HG03565 (cell line): ENCODE measurements at regions not wholly inside any gene's neighbourhood (a gene's known extent, or its start where the extent isn't known, plus 50 kb on each side); places are given as distances from the start of the nearest gene placed in this dataset.

Experiments
- ATAC-seq: cut with Tn5 transposase; IDR thresholded peaks from one replicate; pipeline ENCODE4 v1.9.1; 2021; ENCODE audit warnings: mild to moderate bottlenecking, moderate library complexity; ENCODE audit not compliant: unreplicated experiment

DNA sequence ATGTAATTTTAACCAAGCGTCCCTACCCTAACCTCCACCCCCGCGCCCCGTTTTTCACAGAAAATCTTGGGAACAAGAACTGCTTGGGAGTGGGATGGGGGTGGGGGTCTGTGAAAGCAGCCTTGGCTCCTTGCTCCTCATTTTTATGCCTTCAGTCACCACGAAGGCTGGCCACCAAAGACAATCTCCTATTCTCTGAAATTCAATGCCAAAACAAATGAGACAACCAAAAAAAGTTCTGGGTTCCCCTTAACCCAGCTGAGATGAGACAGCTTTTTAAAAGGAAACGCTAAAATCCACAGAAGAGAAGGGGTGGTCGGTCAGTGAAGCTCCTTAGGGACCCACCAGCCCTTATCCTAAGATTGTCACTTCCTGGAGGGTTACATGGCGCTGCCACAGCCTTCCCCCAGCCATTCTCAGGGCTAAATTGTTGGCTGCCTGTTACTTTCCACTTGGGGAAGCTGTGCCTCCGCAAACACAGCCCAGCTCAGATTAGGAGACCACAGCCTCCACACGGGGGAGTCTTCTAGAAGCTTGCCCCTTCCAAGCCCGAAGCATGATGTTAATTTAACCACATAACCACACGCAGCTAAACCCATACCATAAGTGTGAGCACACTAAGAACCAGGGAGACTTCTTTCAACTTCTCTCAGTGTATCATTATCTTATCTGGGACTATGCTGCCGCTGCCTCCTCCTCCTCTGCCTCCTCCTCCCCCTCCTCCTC, 136.3 kb downstream of the FOXD1 start:
- ATAC-seq = no peak

DNA sequence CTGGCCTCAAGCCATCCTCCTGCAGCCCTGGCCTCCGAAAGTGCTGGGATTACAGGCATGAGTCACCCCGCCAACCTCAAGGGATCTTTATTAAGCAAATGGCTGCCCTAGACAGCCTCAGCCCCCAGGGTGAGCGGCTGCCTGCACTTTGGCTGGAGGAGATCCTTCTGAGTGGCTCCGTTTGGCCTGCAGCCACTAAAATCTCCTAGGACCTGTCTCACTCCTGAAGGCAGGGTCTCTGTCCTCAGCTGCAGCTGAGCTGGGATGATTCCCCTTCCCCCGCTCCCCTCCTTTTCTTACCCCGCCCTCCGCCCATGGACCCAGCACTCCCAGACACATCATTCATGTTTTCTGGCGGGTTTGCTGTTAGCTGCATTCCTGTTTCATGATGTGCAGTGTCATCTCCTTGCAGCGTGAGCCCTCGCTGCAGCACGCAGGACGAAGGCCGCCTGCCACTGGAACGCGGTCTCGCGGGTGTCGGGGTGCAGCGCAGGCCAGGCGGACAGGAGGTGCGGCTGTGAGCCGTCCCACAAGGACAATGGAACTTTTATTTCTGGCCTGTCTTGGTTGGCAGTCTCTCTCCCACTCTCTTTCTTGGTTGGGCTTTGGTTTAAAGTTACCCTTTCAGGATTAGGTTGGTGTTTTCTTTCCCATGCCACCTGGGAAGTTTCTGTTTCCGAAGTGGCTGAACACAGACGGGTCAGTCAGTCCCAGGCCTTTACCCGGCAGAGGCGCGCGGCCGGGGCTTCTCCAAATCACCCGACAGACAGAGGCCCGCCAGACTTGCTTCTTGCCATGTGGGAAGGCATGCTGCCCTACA, 137.1 kb downstream of the FOXD1 start:
- ATAC-seq = no peak

DNA sequence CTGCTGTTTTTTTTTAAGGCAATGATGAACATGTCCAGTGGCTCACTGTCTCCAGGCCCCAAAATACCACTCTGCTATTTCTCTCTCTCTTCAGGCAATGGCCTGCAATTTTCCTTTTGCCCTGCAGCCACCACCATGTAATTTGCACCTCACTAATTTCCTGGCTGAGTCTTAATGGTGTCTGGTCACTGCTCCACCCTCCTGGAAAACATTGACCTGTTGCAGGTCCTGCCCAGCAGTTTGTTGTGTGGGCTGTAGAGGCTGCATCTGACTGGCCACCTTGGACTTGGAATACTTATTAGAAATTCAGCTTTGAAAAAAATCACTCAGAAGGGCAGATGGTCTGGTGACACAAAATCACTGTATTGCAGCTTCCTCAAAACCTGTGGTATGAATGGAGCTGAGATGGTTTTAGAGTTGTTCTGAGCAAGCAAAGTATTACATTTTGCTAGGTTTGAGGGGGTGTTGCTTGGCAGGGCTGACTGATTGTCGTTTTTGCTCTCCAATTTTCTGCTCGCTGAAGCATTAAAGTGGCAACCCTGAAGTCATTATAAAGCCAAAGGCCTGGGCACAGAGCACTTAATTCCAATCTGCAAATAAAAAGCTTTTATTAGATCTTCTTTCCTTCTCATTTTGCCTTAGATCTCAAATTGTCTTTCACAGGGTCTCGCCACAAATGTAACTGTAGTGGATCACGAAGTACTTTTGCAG, 134.8 kb downstream of the TMEM174 start:
- no peak for ATAC-seq

DNA sequence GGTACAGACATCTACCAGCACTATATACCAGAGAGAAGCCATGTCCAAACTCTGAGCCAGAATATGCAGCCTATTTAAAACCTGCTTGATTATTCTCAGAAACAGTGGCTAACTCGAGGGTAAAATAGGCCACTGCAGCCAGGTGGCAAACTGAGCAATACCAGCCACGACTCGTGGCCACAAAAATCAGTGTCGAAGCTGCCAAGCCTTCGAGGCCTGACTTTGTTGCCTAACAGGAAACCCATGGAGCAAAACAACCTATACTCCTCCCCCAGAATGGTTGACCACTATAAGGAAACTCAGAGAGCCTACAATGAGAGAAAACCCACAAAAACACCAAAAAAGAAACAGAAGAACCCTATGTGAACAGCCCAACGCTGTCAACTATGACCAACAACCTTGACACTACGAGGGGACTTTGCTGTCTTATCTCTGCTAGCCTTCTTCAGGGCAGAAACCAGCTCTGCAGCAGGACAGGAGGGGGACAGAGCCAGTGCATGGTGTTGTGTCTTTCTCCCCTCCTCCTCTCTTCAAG, 133.8 kb downstream of the TMEM174 start:
- ATAC-seq = no peak

DNA sequence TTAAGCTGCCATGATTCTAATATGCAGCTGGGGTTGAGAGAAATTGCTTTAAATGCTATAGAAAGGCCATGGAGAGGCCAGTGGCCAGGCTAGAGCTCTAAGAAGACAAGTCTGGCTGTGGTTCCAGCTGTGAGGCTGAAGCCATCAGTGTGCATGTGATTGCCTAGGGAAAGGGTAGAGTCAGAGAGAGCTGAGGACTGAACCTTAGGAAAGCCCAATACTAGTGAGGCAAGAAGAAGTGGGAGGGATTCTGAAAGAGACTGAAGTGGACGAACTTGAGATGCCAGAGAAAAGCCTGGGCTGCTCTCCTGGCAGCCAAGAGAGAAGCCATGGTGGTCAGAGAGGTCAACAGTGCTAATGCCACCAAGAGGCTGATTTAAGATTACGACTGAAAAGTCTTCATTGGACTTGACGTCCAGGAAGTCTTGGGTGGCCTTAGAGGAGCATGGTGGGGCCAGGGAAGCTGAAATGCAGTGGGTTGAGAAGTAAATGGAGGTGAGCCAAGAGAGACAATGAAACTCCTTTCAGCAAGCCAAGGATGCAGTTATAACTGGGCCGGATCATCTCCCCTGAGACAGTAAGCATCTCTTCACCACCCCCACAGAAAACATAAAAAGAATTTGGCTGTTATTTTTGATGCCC, 133.2 kb downstream of the TMEM174 start:
- ATAC-seq = no peak

DNA sequence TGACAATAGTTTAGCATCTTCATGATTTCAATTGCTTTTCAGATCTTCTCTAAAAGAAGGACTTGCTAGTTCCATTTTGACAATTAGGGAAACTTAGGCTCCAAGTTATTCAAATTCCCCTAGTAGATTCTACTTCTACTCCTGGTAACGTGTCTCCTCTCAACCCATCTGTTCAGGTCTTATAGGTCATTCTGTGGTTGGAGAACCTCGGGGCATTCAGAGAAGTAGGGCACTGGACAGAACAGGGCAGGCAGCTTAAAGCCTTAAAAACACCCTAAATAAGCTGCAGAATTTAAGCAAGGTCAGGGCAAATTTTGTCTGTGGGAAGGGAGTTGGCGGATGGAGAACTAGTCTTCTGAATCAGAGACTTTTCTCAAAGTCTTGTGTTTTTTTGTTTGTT, 132.4 kb downstream of the TMEM174 start:
- ATAC-seq = no peak

DNA sequence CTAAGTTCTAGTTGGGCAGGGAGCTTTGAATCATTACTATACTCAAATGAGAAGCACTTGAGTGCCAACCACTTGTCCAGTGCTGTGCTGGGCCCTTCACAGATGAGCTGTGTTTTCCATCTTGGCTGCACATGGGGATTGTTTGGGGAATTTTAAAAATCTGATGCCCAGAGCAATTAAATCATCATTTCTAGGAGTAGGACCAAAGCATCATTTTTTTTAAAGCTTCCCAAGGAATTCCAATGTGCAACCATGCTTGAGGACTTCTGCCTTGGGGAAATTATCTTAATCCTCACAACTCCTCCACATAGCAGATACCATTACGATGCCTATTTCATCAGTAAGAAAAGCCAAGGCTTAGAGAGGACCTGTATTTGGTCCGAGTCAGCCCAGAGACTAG, 131.4 kb downstream of the TMEM174 start:
- no peak for ATAC-seq

DNA sequence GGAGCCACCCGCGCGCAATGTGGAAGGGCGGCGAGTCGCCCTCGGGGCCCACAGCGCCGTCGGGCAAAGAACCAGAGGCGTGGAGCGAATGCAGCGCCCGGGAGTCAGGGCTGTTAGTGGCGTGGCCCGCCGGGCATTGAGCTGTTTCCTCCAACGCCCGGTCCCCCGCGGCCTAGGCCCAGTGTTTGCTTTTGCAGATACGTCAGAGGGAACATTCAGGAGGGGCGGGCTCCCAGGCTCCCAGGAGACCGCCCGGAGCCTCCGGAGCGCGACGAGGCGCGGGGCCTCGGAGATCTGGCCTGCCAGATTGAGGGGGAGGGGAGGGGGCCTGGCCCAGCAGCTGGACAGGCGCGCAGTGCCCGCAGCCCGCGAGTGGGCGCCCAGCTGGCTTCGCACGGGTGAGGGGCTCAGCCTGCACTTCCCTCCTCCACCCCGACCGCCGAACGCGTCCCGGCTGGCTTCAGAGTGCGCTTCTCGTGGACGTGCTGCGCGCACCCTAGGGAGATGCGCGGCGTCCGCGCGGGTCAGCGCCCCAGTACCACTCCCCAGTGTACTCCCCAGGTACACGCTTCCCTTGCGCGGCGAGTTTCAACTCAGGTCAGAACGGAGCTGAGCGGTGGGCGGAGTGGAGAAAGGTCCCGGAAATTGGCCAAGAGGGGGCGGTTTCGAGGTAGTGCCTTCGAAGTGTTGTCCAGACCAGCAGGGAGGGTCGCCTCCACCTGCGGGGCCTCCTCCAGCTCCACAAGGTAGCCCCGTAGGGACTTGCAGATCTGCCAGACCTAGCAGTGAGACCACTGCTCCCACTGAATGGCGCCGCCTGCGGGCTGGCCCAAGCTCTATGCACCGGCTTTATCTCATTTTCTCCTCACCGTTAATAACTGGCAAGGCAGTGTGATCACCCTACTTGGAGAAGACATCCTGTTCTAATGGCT, 130.4 kb downstream of the TMEM174 start:
- no peak for ATAC-seq

DNA sequence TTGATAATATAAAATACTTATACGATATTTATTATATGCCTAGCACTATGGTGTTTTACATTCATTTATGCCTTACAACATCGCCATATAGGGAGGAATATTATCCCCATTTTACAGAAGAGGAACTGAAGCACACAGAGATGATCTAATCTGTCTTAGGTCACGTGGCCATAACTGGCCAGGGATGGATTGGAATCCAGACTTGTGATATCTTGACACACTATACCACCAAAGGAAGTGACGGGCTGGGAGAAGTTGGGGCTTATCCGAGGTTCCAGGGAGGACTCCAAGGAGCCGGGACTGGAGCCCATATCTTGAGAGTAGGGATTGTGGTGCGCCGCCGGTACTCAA, 129.8 kb downstream of the TMEM174 start:
- no peak for ATAC-seq

DNA sequence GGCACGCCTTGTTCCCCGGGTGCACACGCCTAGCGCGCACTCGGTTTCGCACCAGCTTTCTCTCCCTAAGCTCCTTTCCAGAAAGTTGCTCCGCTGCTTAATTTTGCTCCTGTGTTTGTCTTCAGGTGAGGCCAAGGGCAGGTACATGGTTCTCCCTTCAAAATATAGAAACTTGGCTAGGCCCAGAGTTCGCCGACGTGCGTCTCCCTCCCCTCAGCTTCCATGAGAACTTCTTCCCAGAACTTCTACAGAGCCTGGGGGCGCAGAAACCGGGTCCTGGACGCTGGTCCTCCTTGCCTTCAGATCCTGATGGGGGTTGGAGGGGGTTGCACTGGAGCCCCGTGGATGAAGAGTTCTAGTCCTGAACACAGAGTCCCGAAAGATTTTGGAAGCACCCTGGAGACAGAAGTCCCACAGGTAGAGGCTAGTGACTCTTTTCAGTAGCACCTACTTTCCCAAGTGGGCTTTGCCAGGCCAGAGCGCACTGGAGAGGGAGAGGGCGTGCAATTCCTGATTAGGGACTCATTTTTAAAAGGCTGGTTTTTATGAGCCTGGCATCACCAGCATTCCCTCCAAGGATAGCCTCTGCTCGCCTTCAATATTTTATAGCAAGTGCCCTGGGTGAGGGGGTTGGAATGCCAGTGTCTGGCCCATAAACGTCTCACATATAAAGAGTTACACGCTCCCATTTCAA, 128.4 kb downstream of the TMEM174 start:
- ATAC-seq = no peak

DNA sequence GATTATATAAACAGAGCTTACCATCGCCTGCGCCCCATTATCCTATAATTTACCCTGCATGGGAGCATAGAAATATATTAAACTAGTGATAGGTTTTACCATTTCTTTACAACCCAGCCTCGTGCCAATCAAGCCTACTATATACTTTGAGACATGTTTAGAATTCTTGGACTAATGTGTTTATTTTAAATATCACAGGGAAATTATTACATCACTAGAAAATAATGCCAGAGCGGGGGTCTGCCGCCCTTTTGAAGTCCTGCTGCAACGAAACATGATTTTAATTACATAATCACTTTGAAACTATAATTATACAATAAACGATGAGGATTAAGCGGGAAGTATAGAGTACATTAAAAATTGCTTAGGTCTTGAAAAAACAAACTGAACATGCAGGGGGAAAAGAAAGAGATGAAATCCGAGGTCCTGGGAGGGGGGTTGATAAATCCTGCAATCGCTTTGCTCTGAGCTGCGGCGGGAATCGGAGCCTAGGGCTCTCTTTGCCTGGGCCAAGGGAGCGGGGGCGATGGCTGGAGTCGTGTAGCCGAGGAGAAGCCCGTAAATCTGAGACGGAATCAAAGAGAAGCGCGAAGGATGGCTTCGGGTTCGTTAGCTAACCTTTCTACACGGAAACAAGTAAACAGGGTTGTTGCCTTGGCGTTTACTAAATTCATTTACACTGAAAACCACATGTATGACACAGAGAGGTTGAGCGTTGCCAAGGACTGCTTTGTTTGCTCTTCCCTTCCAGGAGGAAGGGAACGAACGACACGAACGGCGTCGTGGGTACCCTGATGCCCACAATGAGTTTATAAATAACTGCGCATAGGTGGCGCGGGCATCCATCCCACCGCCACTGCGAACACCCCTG, 127.6 kb downstream of the TMEM174 start:
- ATAC-seq = no peak

DNA sequence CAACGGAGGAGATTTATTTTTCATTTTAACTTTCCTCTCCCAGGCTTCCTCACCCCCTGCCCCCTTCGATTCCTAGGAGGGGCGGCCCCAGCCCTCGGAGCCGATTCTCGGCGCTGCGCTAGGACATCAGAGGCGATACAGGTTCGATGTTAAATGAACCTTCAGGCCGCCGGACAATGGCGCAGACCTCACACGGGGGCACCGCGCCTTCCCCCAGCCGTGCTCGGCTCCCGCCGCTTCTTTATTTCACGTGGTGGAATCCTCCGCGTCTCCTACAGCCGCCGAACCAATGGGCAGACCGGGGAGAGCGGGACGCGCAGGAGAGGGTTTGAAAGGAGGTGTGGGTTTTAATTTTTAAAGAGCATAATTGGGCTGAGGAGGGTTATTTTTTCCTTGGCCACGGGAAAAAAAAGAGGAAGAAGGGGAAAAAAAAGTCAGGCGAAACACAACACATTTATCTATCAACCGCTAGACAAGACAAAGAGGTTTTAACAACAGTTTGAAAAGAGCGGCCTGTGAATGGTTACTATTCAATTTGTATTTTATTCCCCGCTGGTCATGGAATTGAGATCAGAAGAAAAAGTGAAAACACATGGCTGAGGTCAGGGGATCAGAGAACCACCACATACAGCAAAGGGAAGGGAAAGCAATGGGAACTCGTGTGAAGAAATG, 126.8 kb downstream of the TMEM174 start:
- ATAC-seq = no peak

DNA sequence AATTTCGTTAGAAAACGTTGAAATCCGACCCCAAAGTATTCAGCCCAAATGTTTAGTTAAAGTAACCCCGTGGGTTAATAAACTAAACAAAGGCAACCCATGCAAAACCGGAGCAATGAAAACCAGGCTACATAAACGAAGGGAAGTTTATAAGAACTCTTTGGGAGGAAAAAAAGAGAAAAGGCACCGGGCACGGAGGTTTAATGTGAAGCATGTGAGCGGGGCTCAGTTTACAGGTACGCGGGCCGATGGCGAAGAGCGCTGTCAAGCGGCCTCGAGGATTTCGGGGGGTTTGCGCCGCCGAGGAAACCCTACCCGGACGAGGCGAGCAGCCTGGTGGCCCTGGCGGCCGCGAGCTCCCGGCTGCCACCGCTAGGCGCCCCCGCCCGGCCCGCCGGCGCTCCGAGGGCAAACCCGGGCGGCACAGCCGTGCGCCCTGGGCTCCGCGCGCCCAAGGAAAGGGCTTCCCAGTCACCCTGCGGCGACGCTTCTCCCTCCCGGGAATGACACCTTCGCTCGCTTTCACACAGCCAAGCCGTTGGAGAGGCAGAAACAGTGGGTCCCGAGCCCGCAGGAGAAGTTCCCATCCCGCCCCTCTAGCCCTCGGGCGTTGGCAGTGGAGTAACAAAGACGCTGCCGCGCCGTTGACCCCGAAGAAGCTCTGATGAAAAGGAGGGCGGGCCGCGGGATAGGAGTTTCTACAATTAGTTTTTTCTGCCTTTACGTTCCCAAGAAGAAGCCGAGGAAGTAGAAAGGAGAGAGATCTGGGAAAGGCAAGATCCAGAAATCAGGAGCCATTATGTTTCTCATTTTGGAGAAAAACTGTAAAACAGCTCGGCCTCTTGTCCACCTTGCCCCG, 126.0 kb downstream of the TMEM174 start:
- ATAC-seq = no peak

DNA sequence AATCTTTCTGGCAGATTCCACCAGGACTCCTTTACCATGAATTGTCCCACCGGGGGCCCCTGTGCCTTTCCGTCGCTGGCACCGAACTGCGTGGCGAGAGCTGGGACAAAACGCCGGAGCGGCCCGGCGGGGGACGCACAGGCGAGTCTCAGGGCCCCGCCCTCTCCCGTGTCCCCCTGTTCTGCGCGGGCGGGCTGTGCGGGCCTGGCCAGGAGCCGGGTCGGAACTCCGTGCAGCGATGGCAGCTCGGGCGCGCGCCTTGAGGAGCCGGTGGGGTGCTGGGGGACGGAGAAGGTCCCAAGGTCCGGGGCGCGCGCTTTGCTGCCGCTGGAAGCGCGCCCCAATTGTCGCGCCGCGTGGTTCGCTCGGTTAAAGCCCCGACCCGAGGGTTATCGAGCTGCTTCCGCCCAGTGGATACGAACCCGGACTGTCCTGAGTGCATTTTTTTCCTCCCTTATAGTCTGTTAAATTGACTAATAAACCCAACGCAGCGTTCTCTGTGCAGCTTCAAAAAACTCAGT, 125.3 kb downstream of the TMEM174 start:
- no peak for ATAC-seq

DNA sequence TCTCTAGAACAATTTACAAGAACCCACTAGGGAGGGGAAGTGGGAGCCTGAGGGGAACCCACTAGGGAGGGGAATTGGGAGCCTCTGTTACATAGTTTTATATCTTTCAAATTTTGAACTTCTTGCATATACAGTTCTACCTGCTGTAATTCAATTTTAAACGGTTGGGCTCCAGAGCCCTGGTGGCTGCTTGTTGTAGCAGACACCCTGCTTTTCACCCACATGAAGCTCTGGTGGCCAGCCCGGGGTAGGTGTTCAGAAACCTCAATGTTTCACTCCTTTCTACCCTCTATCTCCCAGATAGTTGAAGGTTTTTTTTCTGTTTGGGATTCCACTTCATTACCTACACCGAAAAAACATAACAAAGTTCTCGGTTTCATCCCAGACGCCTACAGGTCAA, 124.4 kb downstream of the TMEM174 start:
- no peak for ATAC-seq

DNA sequence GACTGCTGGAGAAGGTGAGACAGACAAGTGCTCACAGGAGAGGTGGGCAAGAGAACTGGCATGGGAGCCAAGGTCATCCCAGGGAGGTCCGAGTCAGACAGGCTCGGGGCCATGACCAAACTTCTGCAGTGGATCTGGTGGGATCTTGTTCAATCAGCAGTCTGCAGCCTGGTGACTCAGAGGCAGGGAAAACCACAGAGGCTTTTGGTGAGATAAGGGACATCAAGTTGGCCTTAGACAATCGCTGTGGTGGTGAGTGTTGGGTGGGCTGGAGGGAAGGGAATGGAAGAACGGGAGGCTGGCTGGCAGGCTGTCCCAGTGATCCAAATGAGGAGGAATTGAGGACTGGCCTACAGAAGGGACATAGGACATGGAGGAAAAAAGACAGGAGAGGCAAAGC, 123.8 kb downstream of the TMEM174 start:
- ATAC-seq = no peak

DNA sequence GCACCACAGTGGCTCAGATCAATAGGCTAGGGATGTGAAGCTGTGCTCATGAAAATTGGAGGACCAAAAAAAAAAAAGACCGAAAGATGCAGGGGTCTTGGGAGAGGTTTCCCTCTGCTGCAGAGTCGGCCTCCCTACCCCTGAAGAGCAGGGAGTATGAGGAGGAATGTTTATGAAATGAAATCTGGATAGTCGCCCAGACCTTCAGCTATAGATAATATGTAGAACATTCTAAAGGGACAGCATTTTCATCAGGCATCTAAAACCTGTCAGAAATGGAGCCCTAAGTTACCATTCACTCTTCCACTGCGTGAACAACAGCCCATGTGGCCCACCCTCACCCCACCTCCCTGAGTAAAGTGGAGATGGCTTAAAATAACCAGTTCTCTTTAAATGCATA, 122.9 kb downstream of the TMEM174 start:
- ATAC-seq = no peak
